SK-N-SH (cell line): ENCODE measurements at regions not wholly inside any gene's neighbourhood (a gene's known extent, or its start where the extent isn't known, plus 50 kb on each side); places are given as distances from the start of the nearest gene placed in this dataset.

Source experiments
- CTCF ChIA-PET: fragments of 300-600, 350-600 bp; formaldehyde crosslinking; extraction: SDS; loops from one replicate; lab custom pipeline; 2021; lab: Yijun Ruan, JAX
- POLR2A ChIA-PET: fragments of 350-600 bp; sonication (Branson Sonifier 250); formaldehyde crosslinking; extraction: SDS; loops from one replicate; lab custom pipeline; 2020; ENCODE audit warnings: antibody characterized with exemption, inconsistent platforms; lab: Yijun Ruan, JAX
- DNase-seq: peaks from one replicate; pipeline ENCODE4 v3.0.0; 2012
- H2AFZ ChIP-seq: fragments of 200-600 bp; sonication (generic); 2 replicates; pipeline ENCODE4 v1.8.1; 2016; ENCODE audit warnings: antibody characterized with exemption, mild to moderate bottlenecking, low read depth
- H3F3A ChIP-seq: fragments of 200-600 bp; sonication (generic); replicated peaks from 2 replicates; pipeline ENCODE3; 2016; ENCODE audit warnings: antibody characterized with exemption, mild to moderate bottlenecking; ENCODE audit not compliant: insufficient read depth
- H3K27ac ChIP-seq, 2 experiments: fragments of 200-500 bp in 1 of 2; fragments of 200-600 bp in 1 of 2; sonication (Bioruptor generic) in 1 of 2; sonication (generic), shearing (Covaris generic) in 1 of 2; 2 replicates each; pipeline versions ENCODE4 v1.5.1 to v1.6.1; 2014 to 2016; ENCODE audit warnings: low read depth in 2 of 2, inconsistent platforms in 1 of 2, low read length in 1 of 2, mild to moderate bottlenecking in 1 of 2, mixed read lengths in 1 of 2
- H3K27me3 ChIP-seq: fragments of 200-600 bp; sonication (generic), shearing (Covaris generic); 2 replicates; pipeline ENCODE4 v1.6.1; 2016; ENCODE audit warnings: mixed run types; ENCODE audit not compliant: insufficient read depth
- H3K36me3 ChIP-seq, 2 experiments: fragments of 200-500 bp in 1 of 2; fragments of 200-600 bp in 1 of 2; sonication (Bioruptor generic) in 1 of 2; sonication (generic) in 1 of 2; replicated peaks in 1 of 2; 2 replicates each; pipeline versions ENCODE3 to v1.5.1; 2014 to 2016; ENCODE audit warnings: low read length in 1 of 2, mild to moderate bottlenecking in 1 of 2; ENCODE audit not compliant: insufficient read depth in 2 of 2, control insufficient read depth in 1 of 2
- H3K4me1 ChIP-seq, 2 experiments: fragments of 200-500 bp in 1 of 2; fragments of 200-600 bp in 1 of 2; sonication (Bioruptor generic) in 1 of 2; sonication (generic), shearing (Covaris generic) in 1 of 2; 2 replicates each; pipeline versions ENCODE4 v1.5.1 to v1.6.1; 2014 to 2016; ENCODE audit warnings: low read depth in 1 of 2, low read length in 1 of 2, mixed run types in 1 of 2; ENCODE audit not compliant: insufficient read depth in 2 of 2, control insufficient read depth in 1 of 2
- H3K4me2 ChIP-seq: fragments of 200-600 bp; sonication (generic), shearing (Covaris generic); 2 replicates; pipeline ENCODE4 v1.6.1; 2017; ENCODE audit warnings: mixed run types
- H3K4me3 ChIP-seq, 2 experiments: fragments of 200-500 bp in 1 of 2; fragments of 200-600 bp in 1 of 2; sonication (Bioruptor generic) in 1 of 2; sonication (generic), shearing (Covaris generic) in 1 of 2; 2 replicates each; pipeline versions ENCODE4 v1.5.1 to v1.8.1; 2014 to 2016; ENCODE audit warnings: low read depth in 2 of 2, inconsistent platforms in 1 of 2, low read length in 1 of 2, mild to moderate bottlenecking in 1 of 2, mixed read lengths in 1 of 2, moderate library complexity in 1 of 2
- H3K79me2 ChIP-seq: fragments of 200-600 bp; sonication (generic); 2 replicates; pipeline ENCODE4 v1.8.1; 2017; ENCODE audit warnings: mild to moderate bottlenecking; ENCODE audit not compliant: insufficient read depth
- H3K9ac ChIP-seq: fragments of 200-600 bp; sonication (generic); 2 replicates; pipeline ENCODE4 v1.6.1; 2017; ENCODE audit warnings: mixed run types
- H3K9me2 ChIP-seq: fragments of 200-600 bp; sonication (generic); 2 replicates; pipeline ENCODE4 v1.6.1; 2017; ENCODE audit warnings: mixed run types
- H3K9me3 ChIP-seq: fragments of 200-600 bp; sonication (generic); 2 replicates; pipeline ENCODE4 v1.6.1; 2017; ENCODE audit warnings: mixed run types, mild to moderate bottlenecking, moderate library complexity
- H4K20me1 ChIP-seq: fragments of 200-600 bp; sonication (generic); 2 replicates; pipeline ENCODE4 v1.6.1; 2017; ENCODE audit warnings: mild to moderate bottlenecking, mixed run types; ENCODE audit not compliant: insufficient read depth
- CHD2 ChIP-seq: fragments of 150-350 bp; IDR thresholded peaks from 2 replicates; pipeline ENCODE4 v1.6.1; 2018; ENCODE audit warnings: low read length; ENCODE audit not compliant: partially characterized antibody
- CTCF ChIP-seq: fragments of 200-600 bp; sonication (generic); IDR thresholded peaks from 2 replicates; pipeline ENCODE4 v1.6.1; 2017; ENCODE audit warnings: antibody characterized with exemption, mild to moderate bottlenecking, moderate library complexity
- EP300 ChIP-seq, 2 experiments: IDR thresholded peaks; 2 replicates each; pipeline versions ENCODE4 v1.4.0 to v1.6.1; 2012; ENCODE audit warnings: borderline replicate concordance in 1 of 2, low read depth in 1 of 2, low read length in 1 of 2
- FOSL2 ChIP-seq: IDR thresholded peaks from 2 replicates; pipeline ENCODE4 v1.4.0; 2012; ENCODE audit warnings: low read depth, mild to moderate bottlenecking, moderate library complexity, borderline replicate concordance
- FOXJ3 ChIP-seq: sonication (generic); formaldehyde crosslinking; IDR thresholded peaks from 2 replicates; pipeline ENCODE4 v1.5.1; 2020; ENCODE audit warnings: mild to moderate bottlenecking, missing genetic modification reagents
- FOXM1 ChIP-seq: IDR thresholded peaks from 2 replicates; pipeline ENCODE4 v1.4.0; 2012; ENCODE audit warnings: low read depth, mild to moderate bottlenecking
- GATA2 ChIP-seq: sonication (generic); formaldehyde crosslinking; IDR thresholded peaks from 2 replicates; pipeline ENCODE4 v1.5.0; 2020; ENCODE audit warnings: mild to moderate bottlenecking, missing genetic modification reagents
- MAX ChIP-seq: IDR thresholded peaks from 2 replicates; pipeline ENCODE4 v1.4.0; 2012; ENCODE audit warnings: low read depth
- MXI1 ChIP-seq: IDR thresholded peaks from 2 replicates; pipeline ENCODE4 v1.6.1; 2012; ENCODE audit warnings: mild to moderate bottlenecking, low read depth, low read length, improper control_type of control experiment
- NFIC ChIP-seq: IDR thresholded peaks from 2 replicates; pipeline ENCODE4 v1.4.0; 2012; ENCODE audit warnings: borderline replicate concordance
- PBX3 ChIP-seq: IDR thresholded peaks from 2 replicates; pipeline ENCODE4; 2012
- POLR2AphosphoS5 ChIP-seq: IDR thresholded peaks from 2 replicates; pipeline ENCODE4 v1.6.1; 2012; ENCODE audit warnings: low read depth, low read length
- RAD21 ChIP-seq: IDR thresholded peaks from 2 replicates; pipeline ENCODE4 v1.6.1; 2012; ENCODE audit warnings: mild to moderate bottlenecking, low read length
- RFX5 ChIP-seq: IDR thresholded peaks from 2 replicates; pipeline ENCODE4 v1.6.1; 2012; ENCODE audit warnings: mild to moderate bottlenecking, improper control_type of control experiment, low read length
- RXRA ChIP-seq: IDR thresholded peaks from 2 replicates; pipeline ENCODE4 v1.4.0; 2012; ENCODE audit warnings: low read depth, mild to moderate bottlenecking, borderline replicate concordance
- TCF12 ChIP-seq: IDR thresholded peaks from 2 replicates; pipeline ENCODE4 v1.4.0; 2012
- USF2 ChIP-seq: fragments of 150-350 bp; IDR thresholded peaks from 2 replicates; pipeline ENCODE4 v1.6.1; 2017; ENCODE audit warnings: antibody characterized with exemption, low read length, low read depth, borderline replicate concordance
- YY1 ChIP-seq: IDR thresholded peaks from 2 replicates; pipeline ENCODE4 v1.4.0; 2012; ENCODE audit warnings: low read depth, mild to moderate bottlenecking
- WGBS: methylation state at CpG from one replicate; pipeline ENCODE4 v1.1.6; 2017; ENCODE audit warnings: low lambda C conversion rate; 5-methylcytosine and 5-hydroxymethylcytosine counted together

- TF ChIP-seq RXRA (no peak), NFIC (no peak), YY1 (no peak), GATA2 (CRISPR knock-in tag) (no peak), EP300 (IDR thresholded peaks at IDR 0.05; ENCODE audit: borderline replicate concordance in 1 of 2, low read depth in 1 of 2, low read length in 1 of 2) (no peak), MAX (no peak)
- no peak for DNase-seq
- Histone ChIP-seq H3K36me3 (no peaks in the 10 kb centered on the region), H3K79me2 (no peaks in the 10 kb centered on the region), H3K27me3 (no peaks in the 10 kb centered on the region; the same call in 1 of the 2 replicates), H3K27ac (no peak overlapping the region), H3K9me3 (no peaks in the 10 kb centered on the region), H2AFZ (no peak overlapping the region), H3K4me1 (no peaks in the 10 kb centered on the region), H3K4me3 (no peak overlapping the region), H4K20me1 (no peaks in the 10 kb centered on the region), H3K9me2 (no peaks in the 10 kb centered on the region), H3K9ac (no peak overlapping the region), H3F3A (no peaks in the 10 kb centered on the region), H3K4me2 (no peak overlapping the region)
- 6% methylated on average over 1 of the region's 1 CpG for WGBS
- POLR2A ChIA-PET, result no interaction called here
- CTCF ChIA-PET, result no interaction called here
Measured at GRCh38 chr12:60265741-60266140, 669.9 kb downstream of the SLC16A7 start.

- no peak overlapping the region for H3K4me3 ChIP-seq
- no peak overlapping the region for H3K4me2 ChIP-seq
- CTCF ChIA-PET, result no interaction called here
- DNase-seq, result no peak
- H3K9ac ChIP-seq, result no peak overlapping the region
- H4K20me1 ChIP-seq, result no peaks in the 10 kb centered on the region
- no peaks in the 10 kb centered on the region for H3K4me1 ChIP-seq
- H3K36me3 ChIP-seq, result no peaks in the 10 kb centered on the region
- H3K9me2 ChIP-seq, result no peaks in the 10 kb centered on the region
- H3K27ac ChIP-seq, result no peak overlapping the region
- POLR2A ChIA-PET, result no interaction called here
- no peaks in the 10 kb centered on the region for H3K79me2 ChIP-seq
- H3K9me3 ChIP-seq, result no peaks in the 10 kb centered on the region
- no peaks in the 10 kb centered on the region; the same call in 1 of the 2 replicates for H3K27me3 ChIP-seq
- H2AFZ ChIP-seq, result no peak overlapping the region
- TF ChIP-seq POLR2AphosphoS5 (no peak), FOSL2 (no peak), MAX (no peak), USF2 (no peak), MXI1 (no peak), RXRA (no peak)
- H3F3A ChIP-seq, result no peaks in the 10 kb centered on the region
- 2% methylated on average over 4 of the region's 4 CpGs for WGBS
Measured at GRCh38 chr12:60266381-60266852, 670.6 kb downstream of the SLC16A7 start.

- H3K4me1 ChIP-seq, result no peaks in the 10 kb centered on the region
- H2AFZ ChIP-seq, result no peak overlapping the region
- H3K9me3 ChIP-seq, result no peaks in the 10 kb centered on the region
- DNase-seq, result peak; percentile 4
- no peaks in the 10 kb centered on the region; the same call in 1 of the 2 replicates for H3K27me3 ChIP-seq
- ChIA-PET CTCF (no interaction called here), POLR2A (no interaction called here)
- H3K4me3 ChIP-seq, result no peak overlapping the region
- H3K79me2 ChIP-seq, result no peaks in the 10 kb centered on the region
- H3K27ac ChIP-seq, result no peak overlapping the region
- WGBS, result 71% methylated on average over 10 of the region's 66 CpGs
- H4K20me1 ChIP-seq, result no peaks in the 10 kb centered on the region
- no peaks in the 10 kb centered on the region for H3K36me3 ChIP-seq
- no peak overlapping the region for H3K9ac ChIP-seq
- H3F3A ChIP-seq, result no peaks in the 10 kb centered on the region
- no peak overlapping the region for H3K4me2 ChIP-seq
- H3K9me2 ChIP-seq, result no peaks in the 10 kb centered on the region
- no peak for TF ChIP-seq FOSL2
- no peak for TF ChIP-seq PBX3
- TF ChIP-seq CTCF, result no peak
- no peak for TF ChIP-seq USF2
- no peak for TF ChIP-seq RFX5
- TF ChIP-seq CHD2, result no peak
- no peak for TF ChIP-seq RAD21
- no peak for TF ChIP-seq FOXM1
- no peak for TF ChIP-seq FOXJ3
- TF ChIP-seq TCF12, result no peak
Measured at GRCh38 chr12:60269611-60270269, 673.9 kb downstream of the SLC16A7 start.
